Endodermal cell (in vitro differentiated cells): ENCODE measurements at regions not wholly inside any gene's neighbourhood (a gene's known extent, or its start where the extent isn't known, plus 50 kb on each side); places are given as distances from the start of the nearest gene placed in this dataset.

Experiments used
- DNase-seq: peaks from one replicate; pipeline ENCODE4 v3.0.0-alpha.2; 2017
- H3K27ac ChIP-seq: 2 replicates; pipeline ENCODE4 v1.5.1; 2013; ENCODE audit warnings: mild to moderate bottlenecking, low read depth, low read length, moderate library complexity
- H3K27me3 ChIP-seq: 2 replicates; pipeline ENCODE4 v1.6.1; 2013; ENCODE audit warnings: mild to moderate bottlenecking, low read length, moderate library complexity; ENCODE audit not compliant: insufficient read depth, control insufficient read depth, poor library complexity, severe bottlenecking
- H3K36me3 ChIP-seq: 2 replicates; pipeline ENCODE4 v1.7.0; 2013; ENCODE audit warnings: mild to moderate bottlenecking, low read length, moderate library complexity; ENCODE audit not compliant: control insufficient read depth, insufficient read depth
- H3K4me1 ChIP-seq: one replicate; pipeline ENCODE4 v1.7.0; 2013; ENCODE audit warnings: low read length; ENCODE audit not compliant: control insufficient read depth, insufficient read depth
- H3K4me3 ChIP-seq: 2 replicates; pipeline ENCODE4 v1.5.1; 2013; ENCODE audit warnings: mild to moderate bottlenecking, low read length, moderate library complexity
- H3K9ac ChIP-seq: 2 replicates; pipeline ENCODE4 v1.6.1; 2013; ENCODE audit warnings: mild to moderate bottlenecking, low read length, moderate library complexity; ENCODE audit not compliant: poor library complexity, severe bottlenecking; ENCODE audit errors: extremely low read depth
- H3K9me3 ChIP-seq: 2 replicates; pipeline ENCODE4 v1.6.1; 2013; ENCODE audit warnings: mild to moderate bottlenecking, low read length, moderate library complexity; ENCODE audit not compliant: control insufficient read depth
- H3K27ac Mint-ChIP-seq: 2 replicates; pipeline ENCODE4 v1.8.0; 2020; ENCODE audit warnings: mixed read lengths
- H3K27me3 Mint-ChIP-seq: 2 replicates; pipeline ENCODE4 v1.8.0; 2021; ENCODE audit warnings: mild to moderate bottlenecking, mixed read lengths; ENCODE audit not compliant: insufficient read depth
- H3K36me3 Mint-ChIP-seq: 2 replicates; pipeline ENCODE4 v1.8.0; 2020; ENCODE audit warnings: low read depth, mixed read lengths
- H3K4me1 Mint-ChIP-seq: 2 replicates; pipeline ENCODE4 v1.8.0; 2020; ENCODE audit warnings: mixed read lengths
- H3K4me3 Mint-ChIP-seq: 2 replicates; pipeline ENCODE4 v1.8.0; 2020; ENCODE audit warnings: mild to moderate bottlenecking, moderate library complexity, mixed read lengths
- H3K9me3 Mint-ChIP-seq: 2 replicates; pipeline ENCODE4 v1.8.0; 2020; ENCODE audit warnings: mild to moderate bottlenecking, mixed read lengths
- WGBS, 2 experiments: methylation state at CpG; one replicate each; pipeline versions ENCODE4 v1.1.5 to v1.1.7; 2013; ENCODE audit warnings: missing lambda C conversion rate in 2 of 2, mixed read lengths in 1 of 2; ENCODE audit not compliant: insufficient coverage in 1 of 2, insufficient read length in 1 of 2; 5-methylcytosine and 5-hydroxymethylcytosine counted together
- TF ChIP-seq, protein P1 (sequence below): fragments of 200-600 bp; sonication (generic); conservative IDR thresholded peaks from 2 replicates; pipeline ENCODE4 v1.5.0; 2021; ENCODE audit warnings: antibody characterized with exemption, mild to moderate bottlenecking

DNA sequence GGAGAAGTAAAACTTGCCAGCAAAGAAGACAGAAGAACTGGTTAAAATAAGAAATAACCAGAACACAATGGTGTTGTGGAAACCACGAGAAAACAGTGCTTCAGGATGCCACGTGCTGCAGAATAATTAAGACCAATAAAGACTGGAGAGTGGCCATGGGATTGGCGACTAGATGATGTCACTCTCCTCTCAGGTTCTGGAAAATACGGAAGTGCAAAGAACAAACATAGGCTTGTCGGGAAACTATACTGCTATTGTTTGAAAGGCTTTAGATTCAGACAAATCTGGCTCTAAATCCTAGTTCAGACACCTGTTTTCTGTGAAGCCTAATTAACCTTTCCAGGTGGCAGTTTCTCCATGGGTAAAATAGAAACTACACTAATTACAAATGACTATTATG lies 138.4 kb upstream of the STXBP5 start:
- Mint-ChIP-seq H3K27ac (no peak overlapping the region), H3K4me3 (no peak overlapping the region), H3K4me1 (no peaks in the 10 kb centered on the region), H3K27me3 (no peaks in the 10 kb centered on the region), H3K9me3 (peaks cover 12% of the 10 kb centered on the region), H3K36me3 (no peaks in the 10 kb centered on the region)
- no peaks in the 10 kb centered on the region for H3K27me3 ChIP-seq
- H3K4me1 ChIP-seq, result no peaks in the 10 kb centered on the region
- no peak overlapping the region for H3K9ac ChIP-seq
- TF ChIP-seq, protein P1, sequence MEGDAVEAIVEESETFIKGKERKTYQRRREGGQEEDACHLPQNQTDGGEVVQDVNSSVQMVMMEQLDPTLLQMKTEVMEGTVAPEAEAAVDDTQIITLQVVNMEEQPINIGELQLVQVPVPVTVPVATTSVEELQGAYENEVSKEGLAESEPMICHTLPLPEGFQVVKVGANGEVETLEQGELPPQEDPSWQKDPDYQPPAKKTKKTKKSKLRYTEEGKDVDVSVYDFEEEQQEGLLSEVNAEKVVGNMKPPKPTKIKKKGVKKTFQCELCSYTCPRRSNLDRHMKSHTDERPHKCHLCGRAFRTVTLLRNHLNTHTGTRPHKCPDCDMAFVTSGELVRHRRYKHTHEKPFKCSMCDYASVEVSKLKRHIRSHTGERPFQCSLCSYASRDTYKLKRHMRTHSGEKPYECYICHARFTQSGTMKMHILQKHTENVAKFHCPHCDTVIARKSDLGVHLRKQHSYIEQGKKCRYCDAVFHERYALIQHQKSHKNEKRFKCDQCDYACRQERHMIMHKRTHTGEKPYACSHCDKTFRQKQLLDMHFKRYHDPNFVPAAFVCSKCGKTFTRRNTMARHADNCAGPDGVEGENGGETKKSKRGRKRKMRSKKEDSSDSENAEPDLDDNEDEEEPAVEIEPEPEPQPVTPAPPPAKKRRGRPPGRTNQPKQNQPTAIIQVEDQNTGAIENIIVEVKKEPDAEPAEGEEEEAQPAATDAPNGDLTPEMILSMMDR, result no peak
- WGBS, 2 experiments, result 96 to 97% methylated on average over 4 to 5 of the region's 5 CpGs
- no peaks in the 10 kb centered on the region for H3K36me3 ChIP-seq
- no peak overlapping the region for H3K27ac ChIP-seq
- DNase-seq, result no peak
- no peak overlapping the region for H3K4me3 ChIP-seq
- peaks cover 10% of the 10 kb centered on the region for H3K9me3 ChIP-seq

DNA sequence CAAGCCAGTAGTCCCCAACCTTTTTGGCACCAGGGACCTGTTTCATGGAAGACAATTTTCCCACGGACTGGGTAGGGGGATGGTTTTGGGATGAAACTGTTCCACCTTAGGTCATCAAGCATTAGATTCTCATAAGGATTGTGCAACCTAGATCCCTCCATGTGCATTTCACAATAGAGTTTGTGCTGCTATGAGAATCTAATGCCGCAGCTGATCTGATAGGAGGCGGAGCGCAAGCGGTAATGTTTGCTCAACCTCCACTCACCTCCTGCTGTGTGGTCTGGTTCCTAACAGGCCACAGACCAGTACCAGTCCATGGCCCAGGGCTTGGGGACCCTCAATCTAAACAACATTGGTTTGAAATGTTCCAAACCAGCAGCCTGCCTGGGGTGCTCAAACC lies 137.0 kb upstream of the STXBP5 start:
- Mint-ChIP-seq H3K4me1 (no peaks in the 10 kb centered on the region), H3K9me3 (peaks cover 15% of the 10 kb centered on the region), H3K4me3 (no peak overlapping the region), H3K27ac (no peak overlapping the region), H3K27me3 (no peaks in the 10 kb centered on the region), H3K36me3 (no peaks in the 10 kb centered on the region)
- no peak for DNase-seq
- H3K27ac ChIP-seq, result no peak overlapping the region
- no peak overlapping the region for H3K9ac ChIP-seq
- no peaks in the 10 kb centered on the region for H3K36me3 ChIP-seq
- TF ChIP-seq, protein P1, result no peak
- H3K4me1 ChIP-seq, result no peaks in the 10 kb centered on the region
- WGBS, 2 experiments, result 98% methylated on average over 5 of the region's 5 CpGs; no CpG with 5 or more reads in 1 of the 2 experiments
- H3K27me3 ChIP-seq, result no peaks in the 10 kb centered on the region
- H3K4me3 ChIP-seq, result no peak overlapping the region
- peaks cover 10% of the 10 kb centered on the region for H3K9me3 ChIP-seq

DNA sequence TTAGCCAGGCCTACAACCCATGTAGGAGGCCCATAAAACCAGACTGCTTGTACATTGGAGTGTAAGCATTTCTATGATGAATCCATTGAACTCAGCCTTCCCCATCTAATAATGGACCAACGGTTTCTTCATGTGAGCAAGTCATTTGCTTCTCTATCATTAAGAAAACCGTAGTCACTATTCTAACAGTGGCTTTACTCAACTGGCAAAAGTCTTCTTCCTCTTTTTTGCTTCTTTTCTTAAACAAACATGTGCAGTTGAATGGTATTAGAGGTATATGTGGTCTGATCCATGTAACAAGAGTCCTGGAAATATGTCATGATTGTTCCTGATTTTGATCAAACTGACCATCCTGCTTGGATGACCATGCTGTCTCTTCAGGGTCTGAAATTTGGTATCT lies 132.4 kb upstream of the STXBP5 start:
- H3K4me3 Mint-ChIP-seq, result no peak overlapping the region
- H3K4me1 Mint-ChIP-seq, result no peaks in the 10 kb centered on the region
- H3K27me3 Mint-ChIP-seq, result no peaks in the 10 kb centered on the region
- H3K36me3 ChIP-seq, result no peaks in the 10 kb centered on the region
- no peak overlapping the region for H3K27ac ChIP-seq
- H3K27me3 ChIP-seq, result no peaks in the 10 kb centered on the region
- 87 to 100% methylated on average over 1 to 2 of the region's 2 CpGs for WGBS, 2 experiments
- no peaks in the 10 kb centered on the region for H3K36me3 Mint-ChIP-seq
- H3K9ac ChIP-seq, result no peak overlapping the region
- H3K4me1 ChIP-seq, result no peaks in the 10 kb centered on the region
- peaks cover 15% of the 10 kb centered on the region for H3K9me3 Mint-ChIP-seq
- no peak for DNase-seq
- H3K9me3 ChIP-seq, result peaks cover 10% of the 10 kb centered on the region
- no peak overlapping the region for H3K4me3 ChIP-seq
- TF ChIP-seq, protein P1, result no peak
- H3K27ac Mint-ChIP-seq, result no peak overlapping the region
